Umbilical cord (tissue), 1 donor: ENCODE measurements at regions not wholly inside any gene's neighbourhood (a gene's known extent, or its start where the extent isn't known, plus 50 kb on each side); places are given as distances from the start of the nearest gene placed in this dataset.
A peak's percentile ranks its signal among the peaks of the same experiment; 100 is the strongest.

ENCODE experiments used
- DNase-seq: peaks from one replicate; pipeline ENCODE4 v3.0.0-alpha.2; 2015; ENCODE audit warnings: low spot score

DNA sequence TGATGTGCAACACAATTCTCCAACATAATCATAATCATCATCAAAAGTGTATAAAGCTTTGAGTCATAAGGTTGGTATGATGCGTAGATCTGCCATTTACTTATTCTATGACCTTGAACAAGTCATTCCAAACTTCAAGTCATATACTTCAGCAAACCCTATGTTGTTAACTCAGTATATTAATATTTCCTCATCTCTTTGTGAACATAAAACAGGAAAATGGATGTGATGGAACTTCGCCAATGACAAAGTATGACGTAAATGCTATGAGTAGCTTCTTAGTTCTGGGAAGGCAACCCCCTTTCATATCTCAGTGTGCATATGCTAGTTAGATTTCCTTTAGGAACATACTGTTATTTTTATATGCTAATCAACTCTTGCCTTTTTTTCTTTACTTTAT is 102.7 kb upstream of the ANO3 start:
- DNase-seq, result peak; percentile 40

DNA sequence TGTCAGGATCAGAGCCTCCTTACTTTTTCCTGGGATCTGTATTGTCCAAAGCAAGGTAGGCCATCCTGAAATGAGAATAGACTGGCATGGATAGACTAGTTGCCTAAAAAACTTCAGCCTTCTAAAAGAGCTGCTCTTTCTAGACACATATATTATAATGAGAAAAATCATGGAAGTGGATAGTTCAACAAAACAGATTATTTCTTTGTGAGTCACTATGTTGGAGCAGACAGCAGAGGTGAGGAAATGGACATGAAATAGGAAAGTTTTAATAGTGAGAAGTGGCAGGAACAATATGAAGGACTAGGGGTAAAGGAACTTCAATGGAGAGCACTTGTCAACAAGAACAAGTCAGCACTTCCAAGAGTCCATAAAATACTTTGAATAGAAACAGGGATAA is 101.9 kb upstream of the ANO3 start:
- DNase-seq, result no peak

- DNase-seq, result no peak
These were observed 100.7 kb upstream of the ANO3 start for GRCh38 chr11:26231252-26231661.

DNA sequence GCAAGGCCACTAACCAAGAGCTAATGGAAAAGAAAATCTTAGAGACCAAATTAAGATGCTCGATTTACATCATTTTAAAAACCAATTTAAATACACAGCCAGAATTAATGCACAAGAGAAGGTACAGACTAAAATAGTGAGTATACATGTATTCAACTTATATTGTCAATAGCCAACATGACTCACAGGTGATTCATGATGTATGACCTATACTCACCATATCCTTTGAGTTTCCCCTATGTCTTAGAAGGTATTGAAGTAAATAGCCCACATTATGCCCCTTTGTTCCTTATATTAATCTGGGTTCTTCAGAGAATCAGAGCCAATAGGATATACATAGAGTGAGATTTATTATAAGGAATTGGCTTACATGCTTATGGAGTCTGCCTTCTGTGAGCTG is 97.5 kb upstream of the ANO3 start:
- DNase-seq, result no peak

DNA sequence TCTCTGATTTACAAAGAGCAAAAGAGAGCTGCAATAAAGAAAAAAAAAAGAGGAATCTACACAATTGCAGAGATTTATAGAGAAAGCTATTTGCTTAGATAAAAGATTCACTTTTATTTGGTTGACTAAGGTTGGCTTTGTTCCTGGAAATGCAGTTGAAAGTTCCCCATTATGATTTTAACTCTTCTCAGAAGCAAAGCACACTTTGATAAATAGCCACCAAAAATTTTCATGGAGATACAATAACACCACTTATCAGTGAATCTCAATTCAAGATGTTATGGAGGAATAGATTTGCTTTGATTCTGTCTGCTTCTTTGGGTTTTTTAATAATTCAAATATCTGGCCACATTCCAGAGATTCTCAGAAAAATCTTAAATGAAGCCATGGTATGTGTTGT is 88.5 kb upstream of the ANO3 start:
- DNase-seq, result peak; percentile 25

GRCh38 chr11:26244207-26244606 is 87.7 kb upstream of the ANO3 start:
- peak; percentile 44 for DNase-seq

- no peak for DNase-seq
These were observed 86.9 kb upstream of the ANO3 start for GRCh38 chr11:26245046-26245445.

- DNase-seq, result no peak
These were observed 84.6 kb upstream of the ANO3 start for GRCh38 chr11:26247340-26247739.

DNA sequence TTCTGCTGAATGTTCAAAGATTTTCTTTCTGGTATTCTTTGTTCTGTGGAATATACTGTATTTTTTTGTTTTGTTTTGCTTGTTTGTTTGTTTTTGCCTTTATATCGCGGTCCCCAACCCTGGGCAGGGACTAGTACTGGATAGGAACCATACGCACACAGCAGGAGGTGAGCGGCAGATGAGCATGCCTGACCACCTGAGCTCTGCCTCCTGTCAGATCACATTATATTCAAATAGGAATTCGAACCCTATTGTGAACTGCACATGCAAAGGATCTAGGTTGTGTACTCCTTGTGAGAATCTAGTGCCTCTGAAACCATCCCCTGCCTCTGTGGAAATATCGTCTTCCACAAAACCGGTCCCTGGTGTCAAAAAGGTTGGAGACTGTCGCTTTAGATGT is 83.3 kb upstream of the ANO3 start:
- no peak for DNase-seq

DNA sequence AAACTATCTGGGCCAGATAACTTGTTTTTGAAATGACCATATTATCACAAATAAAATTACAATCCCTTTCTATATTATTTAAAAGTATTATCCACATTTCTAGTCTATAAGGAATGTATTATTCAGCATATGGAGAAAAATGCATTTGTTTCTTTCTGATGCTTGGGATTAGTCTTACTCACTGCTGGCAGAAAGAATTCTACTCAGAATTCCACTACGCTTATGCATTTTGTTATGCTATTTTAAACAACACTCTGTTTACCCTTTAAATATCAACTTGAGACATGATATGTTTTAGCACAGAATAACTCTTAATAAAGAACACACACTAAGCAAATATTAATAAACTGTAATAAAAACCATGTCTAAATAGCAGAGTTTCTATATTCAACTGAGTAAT is 77.6 kb upstream of the ANO3 start:
- DNase-seq, result peak; percentile 32

DNA sequence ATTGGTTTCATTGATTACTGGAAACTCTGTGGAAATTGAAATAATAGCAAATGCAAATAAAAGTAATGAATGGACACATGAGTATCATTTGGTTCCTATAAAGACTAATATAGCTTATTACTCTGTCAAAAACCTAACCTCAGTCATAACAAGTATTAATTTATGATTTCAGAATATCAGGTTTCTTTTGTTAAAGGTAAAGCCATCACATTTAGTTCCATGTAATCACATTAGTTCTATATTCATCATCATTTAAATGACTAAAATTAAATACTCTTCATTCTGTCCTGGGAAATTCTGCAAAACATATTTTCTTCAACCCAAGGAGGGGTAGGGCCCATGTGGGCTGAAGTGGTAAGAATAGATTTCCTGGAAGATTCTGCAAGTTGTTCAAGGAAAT is 68.2 kb upstream of the ANO3 start:
- no peak for DNase-seq

DNA sequence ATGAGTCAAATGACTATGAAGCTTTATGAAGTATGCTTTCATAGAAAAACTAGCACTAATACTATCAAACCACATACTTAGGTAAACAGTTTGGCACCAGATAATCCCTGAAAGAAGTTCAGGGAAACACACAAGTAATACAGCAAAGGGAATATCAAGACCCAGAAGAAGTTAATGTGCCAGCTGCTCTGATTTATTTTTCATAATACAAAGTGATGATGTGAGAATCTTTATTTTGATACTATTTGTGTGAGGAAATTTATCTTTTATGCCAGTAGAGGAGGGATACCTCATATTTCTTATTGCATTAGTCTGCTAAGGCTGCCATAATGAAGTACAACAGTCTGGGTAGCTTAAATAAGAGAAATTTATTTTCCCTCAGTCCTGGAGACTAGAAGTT is 67.7 kb upstream of the ANO3 start:
- DNase-seq, result no peak

DNA sequence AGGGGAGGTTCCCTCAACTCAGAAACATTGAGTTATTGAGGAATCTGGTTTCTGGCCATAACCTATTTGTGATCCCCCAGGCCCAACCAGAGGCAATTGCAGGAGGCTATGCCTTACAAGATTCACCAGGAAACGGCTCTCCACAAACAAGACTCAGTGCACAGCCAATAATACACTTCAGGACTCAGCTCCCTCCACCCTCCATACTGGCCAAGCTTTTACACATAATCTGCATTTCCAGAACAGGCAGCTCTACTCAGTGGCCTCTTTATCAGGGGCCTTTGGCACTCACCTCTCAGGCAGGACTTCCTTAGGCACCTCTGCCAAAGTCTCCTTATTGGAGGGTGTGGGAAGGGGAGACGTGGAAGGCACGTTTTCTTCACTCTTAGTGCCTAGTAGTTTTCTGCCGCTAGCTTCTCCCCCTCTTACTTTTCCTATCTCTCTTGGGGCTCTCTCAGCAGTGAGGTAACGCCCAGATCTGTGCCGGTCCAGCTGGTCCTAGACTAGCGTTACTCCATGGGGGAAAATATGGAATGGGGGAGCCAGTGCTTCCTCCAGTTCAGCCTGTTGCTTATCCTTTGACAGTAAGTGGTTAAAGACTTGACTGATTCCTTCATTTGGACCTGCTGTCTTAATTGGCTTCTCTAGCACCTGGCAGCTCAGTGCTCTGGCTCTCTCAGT is 62.8 kb upstream of the ANO3 start:
- DNase-seq, result no peak

DNA sequence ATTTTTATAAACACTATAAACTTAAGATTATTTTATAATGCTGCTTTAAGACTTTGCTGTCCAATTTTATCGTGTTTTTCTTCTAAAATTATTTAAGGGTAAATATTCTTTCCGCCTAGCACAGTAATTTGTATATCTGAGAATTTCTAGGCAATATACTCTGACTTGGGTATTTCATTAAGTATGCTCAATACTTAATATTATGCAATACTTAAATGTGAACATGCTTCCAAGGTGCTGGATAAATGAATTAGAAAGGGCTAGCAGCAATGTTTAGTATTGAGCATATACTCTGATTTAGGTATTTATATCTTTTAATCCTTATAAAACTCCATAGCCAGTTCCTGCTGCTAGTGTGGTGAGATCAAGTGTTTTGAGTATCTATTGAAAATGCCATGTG is 60.3 kb upstream of the ANO3 start:
- DNase-seq, result no peak

GRCh38 chr11:26276798-26277424 is 55.0 kb upstream of the ANO3 start:
- DNase-seq, result peak; percentile 63

GRCh38 chr11:26278354-26278753 is 53.6 kb upstream of the ANO3 start:
- DNase-seq, result no peak
